OCI-LY1 (cell line): ENCODE measurements at regions not wholly inside any gene's neighbourhood (a gene's known extent, or its start where the extent isn't known, plus 50 kb on each side); places are given as distances from the start of the nearest gene placed in this dataset.
A peak's percentile ranks its signal among the peaks of the same experiment; 100 is the strongest.

Source experiments
- H2AFZ ChIP-seq: fragments of 200-600 bp; sonication (generic), shearing (Covaris generic); 2 replicates; pipeline ENCODE4 v1.6.0; 2014; ENCODE audit warnings: antibody characterized with exemption, mild to moderate bottlenecking, low read length
- H3F3A ChIP-seq: fragments of 200-600 bp; sonication (generic), shearing (Covaris generic); 2 replicates; pipeline ENCODE4 v1.6.0; 2014; ENCODE audit warnings: mild to moderate bottlenecking, antibody characterized with exemption, low read length, moderate library complexity; ENCODE audit not compliant: insufficient read depth
- H3K27ac ChIP-seq: fragments of 200-600 bp; sonication (generic); 2 replicates; pipeline ENCODE4 v1.5.1; 2014; ENCODE audit warnings: low read length, mixed run types, mild to moderate bottlenecking, low read depth; ENCODE audit not compliant: poor library complexity, severe bottlenecking
- H3K27me3 ChIP-seq: fragments of 200-600 bp; sonication (generic); 2 replicates; pipeline ENCODE4 v1.6.0; 2014; ENCODE audit warnings: antibody characterized with exemption, mild to moderate bottlenecking, low read length, moderate library complexity; ENCODE audit not compliant: insufficient read depth
- H3K36me3 ChIP-seq: fragments of 200-600 bp; sonication (generic); 2 replicates; pipeline ENCODE4 v1.6.1; 2014; ENCODE audit warnings: mild to moderate bottlenecking, antibody characterized with exemption, low read length, moderate library complexity, mixed read lengths; ENCODE audit not compliant: insufficient read depth
- H3K4me1 ChIP-seq: fragments of 200-600 bp; sonication (generic); 2 replicates; pipeline ENCODE4 v1.5.1; 2014; ENCODE audit warnings: mild to moderate bottlenecking, low read length, moderate library complexity; ENCODE audit not compliant: insufficient read depth, severe bottlenecking
- H3K4me2 ChIP-seq: fragments of 200-600 bp; sonication (generic), shearing (Covaris generic); 2 replicates; pipeline ENCODE4 v1.6.1; 2014; ENCODE audit warnings: low read length
- H3K4me3 ChIP-seq: fragments of 200-600 bp; sonication (generic); 2 replicates; pipeline ENCODE4 v1.5.1; 2014; ENCODE audit warnings: low read length, low read depth, mild to moderate bottlenecking, mixed read lengths; ENCODE audit not compliant: poor library complexity, severe bottlenecking
- H3K79me2 ChIP-seq: fragments of 200-600 bp; shearing (Covaris generic); 2 replicates; pipeline ENCODE4 v1.6.1; 2016; ENCODE audit warnings: mixed run types, low read length, mixed read lengths; ENCODE audit not compliant: insufficient read depth
- H3K9ac ChIP-seq: fragments of 200-600 bp; sonication (generic), shearing (Covaris generic); 2 replicates; pipeline ENCODE4 v1.6.1; 2014; ENCODE audit warnings: mild to moderate bottlenecking, low read length, mixed read lengths
- H3K9me2 ChIP-seq: fragments of 200-600 bp; sonication (generic), shearing (Covaris generic); 2 replicates; pipeline ENCODE4 v1.6.1; 2014; ENCODE audit warnings: low read depth, mild to moderate bottlenecking, low read length, mixed read lengths
- H3K9me3 ChIP-seq: fragments of 200-600 bp; shearing (Covaris generic); 2 replicates; pipeline ENCODE4 v1.6.1; 2014; ENCODE audit warnings: low read length, mixed read lengths
- H4K20me1 ChIP-seq: fragments of 200-600 bp; sonication (generic), shearing (Covaris generic); 2 replicates; pipeline ENCODE4 v1.6.0; 2016; ENCODE audit warnings: mild to moderate bottlenecking, low read length; ENCODE audit not compliant: insufficient read depth
- EZH2 ChIP-seq: fragments of 200-600 bp; sonication (generic), shearing (Covaris generic); IDR thresholded peaks from 2 replicates; pipeline ENCODE4 v1.8.0; 2017; ENCODE audit warnings: borderline replicate concordance, mixed run types, mild to moderate bottlenecking, antibody characterized with exemption, low read length, moderate library complexity, mixed read lengths
- TF ChIP-seq, protein P1 (sequence below): fragments of 200-600 bp; sonication (generic), shearing (Covaris generic); IDR thresholded peaks from 2 replicates; pipeline ENCODE4 v1.5.1; 2017; ENCODE audit warnings: mild to moderate bottlenecking, antibody characterized with exemption, low read length, moderate library complexity, mixed read lengths

DNA sequence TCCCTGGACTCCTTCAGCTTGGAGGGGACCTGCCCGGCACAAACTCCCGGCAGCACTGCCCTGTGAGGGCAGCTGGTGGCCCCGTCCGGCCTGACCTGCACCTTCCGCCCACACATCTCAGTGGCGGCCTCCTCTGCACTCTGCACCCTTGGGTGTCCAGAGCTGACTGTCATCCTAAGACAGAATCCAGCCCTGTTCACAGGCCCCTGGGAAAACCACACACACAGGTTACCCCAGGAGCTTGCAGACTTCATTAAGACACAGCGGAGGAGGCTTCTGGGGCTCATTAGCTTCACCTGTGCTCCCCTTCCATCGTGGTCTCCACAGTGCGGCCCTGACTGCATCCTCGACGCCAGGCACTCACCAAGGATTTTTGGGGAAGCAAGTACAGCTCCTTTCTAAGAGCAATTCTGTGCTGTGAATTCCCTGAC, 51.5 kb upstream of the SHH start:
- H3K4me2 ChIP-seq = no peak overlapping the region
- H3K9ac ChIP-seq = no peak overlapping the region
- H3F3A ChIP-seq = no peaks in the 10 kb centered on the region
- TF ChIP-seq, protein P1, sequence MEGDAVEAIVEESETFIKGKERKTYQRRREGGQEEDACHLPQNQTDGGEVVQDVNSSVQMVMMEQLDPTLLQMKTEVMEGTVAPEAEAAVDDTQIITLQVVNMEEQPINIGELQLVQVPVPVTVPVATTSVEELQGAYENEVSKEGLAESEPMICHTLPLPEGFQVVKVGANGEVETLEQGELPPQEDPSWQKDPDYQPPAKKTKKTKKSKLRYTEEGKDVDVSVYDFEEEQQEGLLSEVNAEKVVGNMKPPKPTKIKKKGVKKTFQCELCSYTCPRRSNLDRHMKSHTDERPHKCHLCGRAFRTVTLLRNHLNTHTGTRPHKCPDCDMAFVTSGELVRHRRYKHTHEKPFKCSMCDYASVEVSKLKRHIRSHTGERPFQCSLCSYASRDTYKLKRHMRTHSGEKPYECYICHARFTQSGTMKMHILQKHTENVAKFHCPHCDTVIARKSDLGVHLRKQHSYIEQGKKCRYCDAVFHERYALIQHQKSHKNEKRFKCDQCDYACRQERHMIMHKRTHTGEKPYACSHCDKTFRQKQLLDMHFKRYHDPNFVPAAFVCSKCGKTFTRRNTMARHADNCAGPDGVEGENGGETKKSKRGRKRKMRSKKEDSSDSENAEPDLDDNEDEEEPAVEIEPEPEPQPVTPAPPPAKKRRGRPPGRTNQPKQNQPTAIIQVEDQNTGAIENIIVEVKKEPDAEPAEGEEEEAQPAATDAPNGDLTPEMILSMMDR = no peak
- no peak for TF ChIP-seq EZH2
- no peaks in the 10 kb centered on the region for H3K79me2 ChIP-seq
- H3K27me3 ChIP-seq = peaks cover 7% of the 10 kb centered on the region; the same call in 1 of the 2 replicates
- H3K4me3 ChIP-seq = no peak overlapping the region
- no peaks in the 10 kb centered on the region for H3K36me3 ChIP-seq
- no peaks in the 10 kb centered on the region for H4K20me1 ChIP-seq
- no peak overlapping the region for H2AFZ ChIP-seq
- no peaks in the 10 kb centered on the region for H3K9me3 ChIP-seq
- no peak overlapping the region for H3K27ac ChIP-seq
- no peaks in the 10 kb centered on the region for H3K9me2 ChIP-seq
- H3K4me1 ChIP-seq = no peaks in the 10 kb centered on the region

DNA sequence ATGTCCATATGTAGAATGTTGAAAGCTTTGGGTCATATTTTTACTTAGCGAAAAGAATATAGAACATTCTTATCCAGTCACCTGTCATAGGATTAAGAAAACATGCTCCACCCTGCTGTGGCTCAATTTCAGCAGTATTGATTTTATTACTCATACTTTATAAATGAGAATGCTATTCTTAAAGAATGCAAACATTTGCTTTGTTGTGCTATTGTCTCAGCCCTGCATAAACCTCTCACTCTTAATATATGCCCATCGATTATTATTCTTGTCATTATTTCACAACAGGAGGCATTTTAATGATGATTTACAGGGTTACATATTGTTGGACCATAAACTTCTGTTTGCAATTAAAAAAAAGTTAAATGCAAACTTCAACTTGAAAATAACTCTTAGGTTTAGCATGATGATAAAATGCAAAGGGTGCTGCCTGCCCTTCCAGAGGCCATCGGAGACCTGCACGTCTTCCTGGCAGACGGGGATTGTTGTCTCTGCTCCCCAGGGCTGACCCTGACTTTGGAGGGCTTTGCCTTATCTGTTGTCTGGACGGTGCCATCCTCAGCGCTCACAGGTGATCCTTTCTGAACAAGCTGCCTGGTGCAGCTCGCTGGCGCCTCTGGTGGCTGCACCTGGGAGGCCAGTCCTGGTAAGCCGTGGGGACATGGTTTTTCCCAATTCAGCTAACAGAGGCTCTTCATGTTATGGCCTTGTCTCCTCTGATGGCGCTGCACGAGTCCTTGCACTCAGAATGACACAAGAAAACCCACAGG, 50.0 kb upstream of the SHH start:
- Histone ChIP-seq H3K4me3 (no peak overlapping the region), H2AFZ (no peak overlapping the region), H3K9ac (no peak overlapping the region), H3K4me2 (no peak overlapping the region), H3K27me3 (peaks cover 7% of the 10 kb centered on the region; the same call in 1 of the 2 replicates), H3K9me2 (no peaks in the 10 kb centered on the region), H4K20me1 (no peaks in the 10 kb centered on the region), H3K36me3 (no peaks in the 10 kb centered on the region), H3K27ac (no peak overlapping the region), H3F3A (no peaks in the 10 kb centered on the region), H3K79me2 (no peaks in the 10 kb centered on the region), H3K9me3 (no peaks in the 10 kb centered on the region), H3K4me1 (no peaks in the 10 kb centered on the region)
- TF ChIP-seq, protein P1 = peak; percentile 39
- no peak for TF ChIP-seq EZH2
